NCI-H1694 treated with DMSO at 0.1 percent for 48 hours (cell line): ENCODE measurements at regions not wholly inside any gene's neighbourhood (a gene's known extent, or its start where the extent isn't known, plus 50 kb on each side); places are given as distances from the start of the nearest gene placed in this dataset.

Experiments
- DNase-seq: peaks from one replicate; lab custom pipeline; 2025; lab: John Stamatoyannopoulos, UW

- no peak for DNase-seq
Measured at GRCh38 chr12:124365726-124366430, 71.0 kb downstream of the RFLNA start.
